Smooth muscle cell (in vitro differentiated cells): ENCODE measurements at regions not wholly inside any gene's neighbourhood (a gene's known extent, or its start where the extent isn't known, plus 50 kb on each side); places are given as distances from the start of the nearest gene placed in this dataset.
"Not testable (repeated sequence)": the region's sequence is repeated elsewhere in the genome, so short reads cannot be mapped to it uniquely, and the experiment has no call there.

Experiments used
- DNase-seq: peaks from one replicate; lab custom pipeline; 2025; ENCODE audit not compliant: unreplicated experiment; lab: John Stamatoyannopoulos, UW
- H2AFZ ChIP-seq: fragments of 200-600 bp; sonication (generic); 2 replicates; pipeline ENCODE4 v1.6.0; 2016; ENCODE audit warnings: antibody characterized with exemption, low read depth, mild to moderate bottlenecking
- H3F3A ChIP-seq: fragments of 200-600 bp; sonication (generic); 2 replicates; pipeline ENCODE4 v1.6.0; 2017; ENCODE audit warnings: antibody characterized with exemption, low read depth
- H3K27ac ChIP-seq: fragments of 200-600 bp; sonication (generic); 2 replicates; pipeline ENCODE4 v1.5.1; 2016; ENCODE audit warnings: low read depth, mild to moderate bottlenecking
- H3K27me3 ChIP-seq: fragments of 200-600 bp; sonication (generic); 2 replicates; pipeline ENCODE4 v1.6.1; 2016; ENCODE audit warnings: low read depth, mild to moderate bottlenecking
- H3K36me3 ChIP-seq: fragments of 200-600 bp; sonication (generic); 2 replicates; pipeline ENCODE4 v1.5.1; 2016; ENCODE audit warnings: low read depth
- H3K4me1 ChIP-seq: fragments of 200-600 bp; sonication (generic); 2 replicates; pipeline ENCODE4 v1.5.1; 2016; ENCODE audit warnings: low read depth
- H3K4me2 ChIP-seq: fragments of 200-600 bp; sonication (generic); 2 replicates; pipeline ENCODE4 v1.6.0; 2016; ENCODE audit warnings: mild to moderate bottlenecking
- H3K4me3 ChIP-seq: fragments of 200-600 bp; sonication (generic); 2 replicates; pipeline ENCODE4 v1.5.1; 2016; ENCODE audit warnings: mild to moderate bottlenecking
- H3K79me2 ChIP-seq: fragments of 200-600 bp; sonication (generic); 2 replicates; pipeline ENCODE4 v1.6.0; 2016; ENCODE audit warnings: low read depth, mild to moderate bottlenecking
- H3K9ac ChIP-seq: fragments of 200-600 bp; sonication (generic); 2 replicates; pipeline ENCODE4 v1.6.0; 2016; ENCODE audit warnings: low read depth
- H3K9me3 ChIP-seq: fragments of 200-600 bp; sonication (generic); replicated peaks from 2 replicates; pipeline ENCODE4 v1.5.1; 2016; ENCODE audit warnings: low read depth
- H4K20me1 ChIP-seq: fragments of 200-600 bp; sonication (generic); 2 replicates; pipeline ENCODE4 v1.6.0; 2016; ENCODE audit warnings: low read depth
- WGBS: methylation state at CpG from one replicate; pipeline ENCODE4 v1.1.7; 2016; ENCODE audit warnings: low lambda C conversion rate; 5-methylcytosine and 5-hydroxymethylcytosine counted together
- TF ChIP-seq, protein P1 (sequence below): fragments of 200-600 bp; sonication (generic); IDR thresholded peaks from 2 replicates; pipeline ENCODE4 v1.5.1; 2017; ENCODE audit warnings: borderline replicate concordance, mild to moderate bottlenecking, antibody characterized with exemption; ENCODE audit not compliant: insufficient read depth, poor library complexity, severe bottlenecking

DNA sequence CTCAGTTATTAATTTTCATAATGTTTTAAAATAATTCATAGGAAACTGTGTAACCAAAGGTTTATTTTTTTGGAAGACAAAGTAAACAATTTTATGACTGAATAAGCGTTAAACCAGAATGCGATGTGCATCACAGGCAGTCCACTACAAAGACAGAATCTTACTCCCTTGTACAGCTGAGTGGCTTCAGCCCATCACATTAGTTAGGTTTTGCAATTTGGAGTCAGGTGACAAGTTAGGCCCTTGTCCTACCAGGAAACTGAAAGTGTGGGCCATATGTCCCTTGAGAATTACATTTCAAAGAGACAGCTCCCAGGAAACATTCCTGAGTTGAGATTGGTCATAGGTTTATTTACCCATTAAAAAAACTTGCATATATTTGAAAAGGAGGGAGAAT is 156.3 kb downstream of the MEX3B start:
- H3K4me3 ChIP-seq, result no peak overlapping the region
- H2AFZ ChIP-seq, result no peak overlapping the region
- no peaks in the 10 kb centered on the region for H4K20me1 ChIP-seq
- no peak for DNase-seq
- no peaks in the 10 kb centered on the region for H3K4me1 ChIP-seq
- TF ChIP-seq, protein P1, sequence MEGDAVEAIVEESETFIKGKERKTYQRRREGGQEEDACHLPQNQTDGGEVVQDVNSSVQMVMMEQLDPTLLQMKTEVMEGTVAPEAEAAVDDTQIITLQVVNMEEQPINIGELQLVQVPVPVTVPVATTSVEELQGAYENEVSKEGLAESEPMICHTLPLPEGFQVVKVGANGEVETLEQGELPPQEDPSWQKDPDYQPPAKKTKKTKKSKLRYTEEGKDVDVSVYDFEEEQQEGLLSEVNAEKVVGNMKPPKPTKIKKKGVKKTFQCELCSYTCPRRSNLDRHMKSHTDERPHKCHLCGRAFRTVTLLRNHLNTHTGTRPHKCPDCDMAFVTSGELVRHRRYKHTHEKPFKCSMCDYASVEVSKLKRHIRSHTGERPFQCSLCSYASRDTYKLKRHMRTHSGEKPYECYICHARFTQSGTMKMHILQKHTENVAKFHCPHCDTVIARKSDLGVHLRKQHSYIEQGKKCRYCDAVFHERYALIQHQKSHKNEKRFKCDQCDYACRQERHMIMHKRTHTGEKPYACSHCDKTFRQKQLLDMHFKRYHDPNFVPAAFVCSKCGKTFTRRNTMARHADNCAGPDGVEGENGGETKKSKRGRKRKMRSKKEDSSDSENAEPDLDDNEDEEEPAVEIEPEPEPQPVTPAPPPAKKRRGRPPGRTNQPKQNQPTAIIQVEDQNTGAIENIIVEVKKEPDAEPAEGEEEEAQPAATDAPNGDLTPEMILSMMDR, result no peak
- H3F3A ChIP-seq, result no peaks in the 10 kb centered on the region
- WGBS, result 95% methylated on average over 2 of the region's 2 CpGs
- no peaks in the 10 kb centered on the region for H3K79me2 ChIP-seq
- H3K27me3 ChIP-seq, result no peaks in the 10 kb centered on the region
- no peak overlapping the region for H3K4me2 ChIP-seq
- H3K9me3 ChIP-seq, result no peaks in the 10 kb centered on the region
- no peak overlapping the region for H3K27ac ChIP-seq
- no peaks in the 10 kb centered on the region for H3K36me3 ChIP-seq
- no peak overlapping the region for H3K9ac ChIP-seq

DNA sequence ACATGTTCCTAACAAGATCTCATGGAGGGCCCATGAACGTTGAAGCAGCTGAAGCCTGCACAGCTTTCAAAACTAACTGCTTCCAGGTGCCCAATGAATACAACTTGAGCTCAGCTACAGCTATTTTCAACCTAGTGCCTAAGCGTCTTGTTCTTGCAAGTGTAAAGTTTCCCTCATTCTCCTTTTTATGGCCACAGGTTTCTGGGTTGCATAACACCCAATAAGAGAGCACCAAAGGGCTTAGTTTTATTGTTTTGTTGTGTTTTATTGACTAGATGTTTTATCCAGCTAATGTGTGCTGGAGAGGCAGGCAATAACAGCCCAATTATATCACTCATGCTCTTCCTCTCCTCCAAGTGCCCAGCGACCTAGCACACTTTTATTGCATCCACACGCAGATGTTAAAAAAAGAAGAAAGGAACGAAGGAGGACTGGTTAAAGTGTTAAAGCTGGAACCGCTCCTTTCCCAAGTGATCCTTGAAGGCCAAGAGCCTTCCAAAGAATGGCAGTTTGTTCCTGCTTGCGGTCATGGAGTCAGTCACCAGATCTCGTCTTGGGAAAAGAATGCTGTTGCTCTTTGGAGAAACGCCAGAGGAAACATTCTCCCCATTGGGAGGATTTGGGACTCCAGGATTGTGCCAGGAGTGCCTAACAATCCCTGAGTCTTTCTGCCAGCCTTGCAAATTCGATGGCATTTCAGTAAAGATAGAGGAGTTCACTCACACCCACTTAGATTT is 156.9 kb downstream of the MEX3B start:
- no peak for DNase-seq
- H3K9ac ChIP-seq, result no peak overlapping the region
- WGBS, result 69% methylated on average over 10 of the region's 10 CpGs

GRCh38 chr15:81887912-81888311 is 157.9 kb downstream of the MEX3B start:
- no peak overlapping the region for H3K4me3 ChIP-seq
- no peaks in the 10 kb centered on the region for H3K27me3 ChIP-seq
- H3F3A ChIP-seq, result no peaks in the 10 kb centered on the region
- TF ChIP-seq, protein P1, result no peak
- no peaks in the 10 kb centered on the region for H3K9me3 ChIP-seq
- H3K4me2 ChIP-seq, result no peak overlapping the region
- no peaks in the 10 kb centered on the region for H3K4me1 ChIP-seq
- H3K79me2 ChIP-seq, result no peaks in the 10 kb centered on the region
- no peaks in the 10 kb centered on the region for H4K20me1 ChIP-seq
- H3K9ac ChIP-seq, result no peak overlapping the region
- WGBS, result 88% methylated on average over 2 of the region's 2 CpGs
- DNase-seq, result no peak
- no peak overlapping the region for H2AFZ ChIP-seq
- H3K36me3 ChIP-seq, result no peaks in the 10 kb centered on the region
- peak overlapping the region; percentile 11 for H3K27ac ChIP-seq

More for the DNA sequence above, 156.9 kb downstream of the MEX3B start:
- H3K27ac ChIP-seq, result no peak overlapping the region
- H3K27me3 ChIP-seq, result no peaks in the 10 kb centered on the region
- TF ChIP-seq, protein P1, result no peak
- no peaks in the 10 kb centered on the region for H4K20me1 ChIP-seq
- no peaks in the 10 kb centered on the region for H3F3A ChIP-seq
- no peak overlapping the region for H2AFZ ChIP-seq
- no peaks in the 10 kb centered on the region for H3K79me2 ChIP-seq
- no peaks in the 10 kb centered on the region for H3K36me3 ChIP-seq
- H3K4me1 ChIP-seq, result no peaks in the 10 kb centered on the region
- no peaks in the 10 kb centered on the region for H3K9me3 ChIP-seq
- H3K4me2 ChIP-seq, result no peak overlapping the region
- H3K4me3 ChIP-seq, result no peak overlapping the region

GRCh38 chr15:81887188-81887587 is 158.6 kb downstream of the MEX3B start:
- H2AFZ ChIP-seq, H3K27me3 ChIP-seq, H3K4me1 ChIP-seq, H3K9me3 ChIP-seq, H3K9ac ChIP-seq, H3K27ac ChIP-seq, DNase-seq, H4K20me1 ChIP-seq, H3K4me3 ChIP-seq, H3K79me2 ChIP-seq, H3F3A ChIP-seq, H3K36me3 ChIP-seq, H3K4me2 ChIP-seq: not testable (repeated sequence)
